Retinal pigment epithelial cell (primary cell): ENCODE measurements at regions not wholly inside any gene's neighbourhood (a gene's known extent, or its start where the extent isn't known, plus 50 kb on each side); places are given as distances from the start of the nearest gene placed in this dataset.

Experiments
- DNase-seq: peaks from one replicate; pipeline ENCODE4 v3.0.0-alpha.2; 2010; ENCODE audit warnings: low read depth
- H3K4me3 ChIP-seq: 2 replicates; pipeline ENCODE4 v1.5.1; 2011; ENCODE audit warnings: mild to moderate bottlenecking, low read length, control low read depth, moderate library complexity
- TF ChIP-seq, protein P1 (sequence below): conservative IDR thresholded peaks from 2 replicates; pipeline ENCODE4 v1.5.1; 2011; ENCODE audit warnings: low read depth, low read length, control low read depth, inconsistent platforms

GRCh38 chr4:123163501-123163900 is 233.1 kb upstream of the SPRY1 start:
- TF ChIP-seq, protein P1, sequence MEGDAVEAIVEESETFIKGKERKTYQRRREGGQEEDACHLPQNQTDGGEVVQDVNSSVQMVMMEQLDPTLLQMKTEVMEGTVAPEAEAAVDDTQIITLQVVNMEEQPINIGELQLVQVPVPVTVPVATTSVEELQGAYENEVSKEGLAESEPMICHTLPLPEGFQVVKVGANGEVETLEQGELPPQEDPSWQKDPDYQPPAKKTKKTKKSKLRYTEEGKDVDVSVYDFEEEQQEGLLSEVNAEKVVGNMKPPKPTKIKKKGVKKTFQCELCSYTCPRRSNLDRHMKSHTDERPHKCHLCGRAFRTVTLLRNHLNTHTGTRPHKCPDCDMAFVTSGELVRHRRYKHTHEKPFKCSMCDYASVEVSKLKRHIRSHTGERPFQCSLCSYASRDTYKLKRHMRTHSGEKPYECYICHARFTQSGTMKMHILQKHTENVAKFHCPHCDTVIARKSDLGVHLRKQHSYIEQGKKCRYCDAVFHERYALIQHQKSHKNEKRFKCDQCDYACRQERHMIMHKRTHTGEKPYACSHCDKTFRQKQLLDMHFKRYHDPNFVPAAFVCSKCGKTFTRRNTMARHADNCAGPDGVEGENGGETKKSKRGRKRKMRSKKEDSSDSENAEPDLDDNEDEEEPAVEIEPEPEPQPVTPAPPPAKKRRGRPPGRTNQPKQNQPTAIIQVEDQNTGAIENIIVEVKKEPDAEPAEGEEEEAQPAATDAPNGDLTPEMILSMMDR: no peak
- DNase-seq: no peak
- no peak overlapping the region for H3K4me3 ChIP-seq

DNA sequence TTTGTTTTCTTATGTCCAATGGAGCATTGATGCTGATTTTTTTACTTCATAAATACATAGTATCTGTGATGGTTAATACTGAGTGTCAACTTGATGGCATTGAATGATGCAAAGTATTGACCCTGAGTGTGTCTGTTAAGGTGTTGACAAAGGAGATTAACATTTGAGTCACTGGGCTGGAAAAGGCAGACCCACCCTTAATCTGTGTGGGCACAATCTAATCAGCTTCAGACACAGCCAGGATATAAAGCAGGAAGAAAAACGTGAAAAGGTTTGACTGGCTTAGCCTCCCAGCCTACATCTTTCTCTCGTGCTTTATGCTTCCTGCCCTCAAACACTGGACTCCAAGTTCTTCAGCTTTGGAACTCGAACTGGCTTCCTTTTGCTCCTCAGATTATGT is 230.6 kb upstream of the SPRY1 start:
- no peak overlapping the region for H3K4me3 ChIP-seq
- DNase-seq: no peak
- TF ChIP-seq, protein P1: no peak

GRCh38 chr4:123167931-123168330 is 228.7 kb upstream of the SPRY1 start:
- DNase-seq: no peak
- TF ChIP-seq, protein P1: no peak
- H3K4me3 ChIP-seq: no peak overlapping the region

GRCh38 chr4:123168812-123169211 is 227.8 kb upstream of the SPRY1 start:
- H3K4me3 ChIP-seq: no peak overlapping the region
- TF ChIP-seq, protein P1: no peak
- DNase-seq: no peak

DNA sequence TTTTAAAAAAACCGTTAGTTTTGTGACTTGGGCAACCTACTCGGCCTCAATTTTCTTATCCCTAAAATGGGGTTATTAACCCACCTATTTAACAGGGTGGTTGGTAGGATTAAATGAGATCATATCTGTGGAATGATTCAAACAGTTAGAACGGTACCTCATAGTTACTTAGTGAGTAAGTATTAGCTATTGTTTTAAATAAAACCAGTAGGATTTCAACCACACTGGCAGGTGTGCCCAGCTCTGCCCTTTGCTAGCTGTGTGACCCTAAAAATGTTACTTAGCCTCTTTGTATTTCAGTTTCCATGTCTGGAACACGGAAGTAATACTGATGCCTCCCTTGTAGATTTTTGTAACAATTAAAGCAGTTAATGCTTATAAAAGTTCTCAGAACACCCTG is 225.8 kb upstream of the SPRY1 start:
- no peak for DNase-seq
- TF ChIP-seq, protein P1: no peak
- H3K4me3 ChIP-seq: no peak overlapping the region

DNA sequence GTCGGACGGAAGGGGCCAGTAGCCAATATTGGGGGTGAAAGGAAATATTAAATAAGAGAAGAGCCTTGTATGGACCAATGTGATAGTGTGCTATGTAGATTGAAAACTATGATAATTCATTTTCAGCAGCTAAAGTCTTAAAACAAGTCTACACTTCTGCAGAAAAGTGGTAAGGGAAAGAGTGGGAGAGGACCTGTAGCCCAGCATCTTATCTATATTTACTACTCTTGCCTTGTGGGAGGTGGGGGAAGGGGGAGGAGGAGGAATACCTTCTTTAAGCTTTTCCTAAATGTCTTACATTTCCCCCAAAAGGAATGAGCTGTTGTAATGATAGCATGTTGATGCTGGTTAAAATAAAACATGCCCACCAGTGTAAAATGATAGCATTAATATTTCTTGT is 220.0 kb upstream of the SPRY1 start:
- DNase-seq: no peak
- TF ChIP-seq, protein P1: no peak
- H3K4me3 ChIP-seq: no peak overlapping the region

- no peak overlapping the region for H3K4me3 ChIP-seq
- no peak for DNase-seq
- TF ChIP-seq, protein P1: no peak
Observed at GRCh38 chr4:123182289-123182688, 214.3 kb upstream of the SPRY1 start.
